ENCODE measurements at regions not wholly inside any gene's neighbourhood (a gene's known extent, or its start where the extent isn't known, plus 50 kb on each side); places are given as distances from the start of the nearest gene placed in this dataset.

DNA sequence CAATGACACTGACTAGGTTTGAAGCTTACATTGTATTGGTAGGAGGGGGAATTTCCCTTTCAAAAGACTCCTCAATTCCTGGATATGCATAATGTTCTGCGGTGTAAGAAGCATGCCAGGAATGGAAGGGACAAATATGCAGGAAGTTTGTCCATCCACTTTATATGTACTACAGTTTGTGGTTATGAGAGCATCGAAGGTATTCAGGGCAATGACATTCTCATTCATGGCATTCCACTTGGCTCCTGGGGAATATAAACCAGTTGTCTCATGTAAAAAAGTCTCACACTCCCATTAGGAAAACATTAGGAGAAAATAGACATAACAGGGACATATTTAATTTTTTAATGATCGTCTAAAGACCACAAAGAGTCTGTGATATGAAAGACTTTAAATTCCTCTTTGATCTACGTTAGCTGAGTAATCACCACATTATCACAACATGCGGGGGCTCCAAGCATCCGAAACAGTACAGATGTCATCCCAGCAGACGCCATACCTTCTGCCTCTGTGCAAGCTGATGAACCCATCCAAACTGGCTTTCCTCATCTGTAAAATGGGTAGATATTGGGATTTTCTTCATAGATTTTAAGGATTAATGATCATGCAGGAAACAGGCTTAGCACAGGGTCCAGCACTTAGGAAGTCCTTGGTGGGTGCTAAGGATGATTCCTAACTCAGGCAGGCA is 675.3 kb downstream of the INHBA start:
- Histone ChIP-seq H3K4me1 (no peaks in the 10 kb centered on the region), H3K27me3 (no peaks in the 10 kb centered on the region), H3K36me3 (no peaks in the 10 kb centered on the region), H3K9me3 (no peaks in the 10 kb centered on the region), H3K4me3 (no peak overlapping the region), H3K27ac (no peak overlapping the region)
- WGBS, 2 donors, result 87 to 88% methylated on average over 7 of the region's 7 CpGs
- TF ChIP-seq POLR2A (IDR thresholded peaks at IDR 0.05), result no peak
- no peak for TF ChIP-seq CTCF (IDR thresholded peaks at IDR 0.05)
- no peak for TF ChIP-seq EP300 (IDR thresholded peaks at IDR 0.05)
- no peak for TF ChIP-seq POLR2AphosphoS5 (IDR thresholded peaks at IDR 0.05)
- DNase-seq, result no peak
- intact Hi-C loops (cut with DNase I), result no loop called here

DNA sequence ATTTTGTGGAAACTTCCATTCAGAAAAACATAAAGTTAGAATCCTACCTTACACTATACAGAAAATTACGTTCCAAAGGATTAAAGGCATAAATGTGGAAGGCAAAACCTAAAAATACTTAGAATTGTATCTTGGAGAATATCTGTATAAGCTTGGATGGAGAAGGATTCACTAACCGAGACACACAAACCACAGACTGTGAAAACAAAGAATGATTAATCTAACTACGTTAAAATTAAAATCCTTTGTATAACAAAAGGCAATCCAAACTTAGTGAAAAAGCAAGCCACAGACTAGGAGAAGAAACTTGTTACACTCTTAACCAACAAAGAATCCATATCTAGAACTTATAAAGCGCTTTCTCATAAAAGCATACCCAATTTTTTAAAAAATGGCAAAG is 678.8 kb downstream of the INHBA start:
- TF ChIP-seq POLR2A (IDR thresholded peaks at IDR 0.05) (no peak), EP300 (IDR thresholded peaks at IDR 0.05) (no peak), CTCF (IDR thresholded peaks at IDR 0.05) (no peak), POLR2AphosphoS5 (IDR thresholded peaks at IDR 0.05) (no peak)
- Histone ChIP-seq H3K4me3 (no peak overlapping the region), H3K4me1 (no peaks in the 10 kb centered on the region), H3K36me3 (no peaks in the 10 kb centered on the region), H3K27ac (no peak overlapping the region), H3K9me3 (no peaks in the 10 kb centered on the region), H3K27me3 (no peaks in the 10 kb centered on the region)
- WGBS, 2 donors, result 86 to 87% methylated on average over 4 of the region's 4 CpGs
- intact Hi-C loops (cut with DNase I), result no loop called here
- DNase-seq, result no peak

- Histone ChIP-seq H3K9me3 (no peaks in the 10 kb centered on the region), H3K4me3 (no peak overlapping the region), H3K27ac (no peak overlapping the region), H3K36me3 (no peaks in the 10 kb centered on the region), H3K27me3 (no peaks in the 10 kb centered on the region), H3K4me1 (no peaks in the 10 kb centered on the region)
- DNase-seq, result no peak
- TF ChIP-seq POLR2AphosphoS5 (IDR thresholded peaks at IDR 0.05) (no peak), POLR2A (IDR thresholded peaks at IDR 0.05) (no peak), EP300 (IDR thresholded peaks at IDR 0.05) (no peak), CTCF (IDR thresholded peaks at IDR 0.05) (no peak)
- intact Hi-C loops (cut with DNase I), result no loop called here
- WGBS, 2 donors, result 96 to 99% methylated on average over 1 of the region's 1 CpG
These were observed 682.8 kb downstream of the INHBA start for GRCh38 chr7:41020056-41020455.

- no peaks in the 10 kb centered on the region for H3K4me1 ChIP-seq
- no peaks in the 10 kb centered on the region for H3K9me3 ChIP-seq
- intact Hi-C loops (cut with DNase I), result no loop called here
- 91 to 92% methylated on average over 5 of the region's 5 CpGs for WGBS, 2 donors
- no peak for DNase-seq
- no peak overlapping the region for H3K27ac ChIP-seq
- H3K36me3 ChIP-seq, result no peaks in the 10 kb centered on the region
- no peaks in the 10 kb centered on the region for H3K27me3 ChIP-seq
- no peak overlapping the region for H3K4me3 ChIP-seq
- TF ChIP-seq CTCF (IDR thresholded peaks at IDR 0.05) (no peak), EP300 (IDR thresholded peaks at IDR 0.05) (no peak), POLR2AphosphoS5 (IDR thresholded peaks at IDR 0.05) (no peak), POLR2A (IDR thresholded peaks at IDR 0.05) (no peak)
These were observed 689.8 kb downstream of the INHBA start for GRCh38 chr7:41013117-41013516.

GRCh38 chr7:41012041-41012440 is 690.8 kb downstream of the INHBA start:
- no peaks in the 10 kb centered on the region for H3K9me3 ChIP-seq
- H3K4me3 ChIP-seq, result no peak overlapping the region
- H3K36me3 ChIP-seq, result no peaks in the 10 kb centered on the region
- H3K27ac ChIP-seq, result no peak overlapping the region
- DNase-seq, result no peak
- 95 to 96% methylated on average over 6 of the region's 6 CpGs for WGBS, 2 donors
- H3K4me1 ChIP-seq, result no peaks in the 10 kb centered on the region
- intact Hi-C loops (cut with DNase I), result no loop called here
- no peaks in the 10 kb centered on the region for H3K27me3 ChIP-seq
- no peak for TF ChIP-seq POLR2AphosphoS5 (IDR thresholded peaks at IDR 0.05)
- TF ChIP-seq POLR2A (IDR thresholded peaks at IDR 0.05), result no peak
- no peak for TF ChIP-seq EP300 (IDR thresholded peaks at IDR 0.05)
- TF ChIP-seq CTCF (IDR thresholded peaks at IDR 0.05), result no peak

All from sigmoid colon (tissue), 6 donors.